Choroid plexus epithelial cell (primary cell): ENCODE measurements at regions not wholly inside any gene's neighbourhood (a gene's known extent, or its start where the extent isn't known, plus 50 kb on each side); places are given as distances from the start of the nearest gene placed in this dataset.

Experiments
- DNase-seq: peaks from one replicate; pipeline ENCODE4 v3.0.0-alpha.2; 2010; ENCODE audit warnings: low read depth
- H3K4me3 ChIP-seq: 2 replicates; pipeline ENCODE4 v1.5.1; 2011; ENCODE audit warnings: low read depth, mild to moderate bottlenecking, control low read depth, low read length, moderate library complexity
- CTCF ChIP-seq: conservative IDR thresholded peaks from 2 replicates; pipeline ENCODE4 v1.5.1; 2011; ENCODE audit warnings: low read depth, mild to moderate bottlenecking, control low read depth, inconsistent platforms, low read length, moderate library complexity

- no peak for TF ChIP-seq CTCF
- no peak for DNase-seq
These were observed 505.5 kb upstream of the TENM3 start for GRCh38 chr4:181737744-181738143.

GRCh38 chr4:181739031-181739430 lies 504.2 kb upstream of the TENM3 start:
- DNase-seq, result no peak
- H3K4me3 ChIP-seq, result no peak overlapping the region
- no peak for TF ChIP-seq CTCF

More at GRCh38 chr4:181737744-181738143, 505.5 kb upstream of the TENM3 start:
- H3K4me3 ChIP-seq, result no peak overlapping the region

GRCh38 chr4:181741513-181741912 lies 501.7 kb upstream of the TENM3 start:
- DNase-seq, result no peak
- no peak overlapping the region for H3K4me3 ChIP-seq
- TF ChIP-seq CTCF, result no peak

- no peak for DNase-seq
- no peak for TF ChIP-seq CTCF
- H3K4me3 ChIP-seq, result no peak overlapping the region
These were observed 497.1 kb upstream of the TENM3 start for GRCh38 chr4:181745933-181746625.

- DNase-seq, result no peak
- H3K4me3 ChIP-seq, result no peak overlapping the region
- TF ChIP-seq CTCF, result no peak
These were observed 494.6 kb upstream of the TENM3 start for GRCh38 chr4:181748581-181748980.

- peak overlapping the region; percentile 19 for H3K4me3 ChIP-seq
- no peak for TF ChIP-seq CTCF
- peak; percentile 74 for DNase-seq
These were observed 490.7 kb upstream of the TENM3 start for GRCh38 chr4:181752516-181752915.

GRCh38 chr4:181753207-181753606 lies 490.0 kb upstream of the TENM3 start:
- no peak for TF ChIP-seq CTCF
- DNase-seq, result no peak

More at GRCh38 chr4:181753207-181753606, 490.0 kb upstream of the TENM3 start:
- no peak overlapping the region for H3K4me3 ChIP-seq
